Ovary (tissue), 7 donors: ENCODE measurements at regions not wholly inside any gene's neighbourhood (a gene's known extent, or its start where the extent isn't known, plus 50 kb on each side); places are given as distances from the start of the nearest gene placed in this dataset.

Experiments
- DNase-seq, 5 donors: peaks; one replicate each; pipeline ENCODE4 v3.0.0-alpha.2; 2019 to 2020
- H3K27ac ChIP-seq, 2 donors: fragments of 200-600 bp; one replicate each; pipeline versions ENCODE4 v1.5.1 to v1.8.0; 2019 to 2022
- H3K27me3 ChIP-seq: fragments of 200-600 bp; one replicate; pipeline ENCODE4 v1.8.0; 2022
- H3K36me3 ChIP-seq: fragments of 200-600 bp; sonication (generic); one replicate; pipeline ENCODE4 v1.5.1; 2019
- H3K4me1 ChIP-seq: one replicate; pipeline ENCODE4 v1.8.1; 2013; ENCODE audit warnings: mild to moderate bottlenecking, moderate library complexity; ENCODE audit not compliant: insufficient read depth
- H3K4me3 ChIP-seq: fragments of 200-600 bp; sonication (generic); one replicate; pipeline ENCODE4 v1.5.1; 2017
- H3K9me3 ChIP-seq, 2 donors: fragments of 200-600 bp in 1 of 2; sonication (generic) in 1 of 2; one replicate each; pipeline versions ENCODE4 v1.5.1 to v1.8.1; 2013 to 2019; ENCODE audit warnings: mild to moderate bottlenecking in 1 of 2, moderate library complexity in 1 of 2
- CTCF ChIP-seq, 3 donors: fragments of 450-650 bp in 2 of 3; fragments of 200-600 bp in 1 of 3; IDR thresholded peaks; one replicate each; pipeline versions ENCODE4 v1.5.1 to v1.8.0; 2016 to 2022; ENCODE audit warnings: antibody characterized with exemption in 3 of 3, mild to moderate bottlenecking in 1 of 3
- EP300 ChIP-seq: sonication (generic); formaldehyde crosslinking; IDR thresholded peaks from one replicate; pipeline ENCODE4 v1.6.1; 2017; ENCODE audit warnings: antibody characterized with exemption
- POLR2A ChIP-seq: fragments of 450-650 bp; IDR thresholded peaks from one replicate; pipeline ENCODE4 v1.6.1; 2017; ENCODE audit warnings: antibody characterized with exemption, mild to moderate bottlenecking, moderate library complexity
- WGBS, 3 donors: extraction: QIAGEN DNeasy Blood & Tissue Kit in 1 of 3; methylation state at CpG; one replicate each; pipeline versions ENCODE4 v1.1.5 to v1.1.7; 2013 to 2017; 5-methylcytosine and 5-hydroxymethylcytosine counted together
- intact Hi-C, 4 donors: fragments of 100-400 bp; cut with DNase I; formaldehyde crosslinking; loops; one replicate each; pipeline versions ENCODE4 v1.11.0 to v1.15.1; 2022 to 2023
- donor health status: DM: no; HTN: no; CAD: no; lungs with moderate emphysema.
- donor health status: DM: no; HTN: no; CAD: no.
- donor health status: Bipolar disorder and iron deficiency.
- donor health status: DM: no; HTN: no; CAD: no.
- donor health status: DM: yes; HTN: yes; CAD: no.

- Histone ChIP-seq H3K4me1 (no peaks in the 10 kb centered on the region), H3K4me3 (no peak overlapping the region), H3K27ac (no peak overlapping the region), H3K9me3 (no peaks in the 10 kb centered on the region), H3K36me3 (no peaks in the 10 kb centered on the region), H3K27me3 (no peaks in the 10 kb centered on the region)
- DNase-seq: no peak
- TF ChIP-seq EP300 (no peak), POLR2A (no peak), CTCF (IDR thresholded peaks at IDR 0.05) (no peak)
- 46 to 74% (median 61%) methylated on average over 1 of the region's 1 CpG for WGBS, 3 donors
- intact Hi-C loops: no loop called here
These were observed 391.1 kb downstream of the LRIG3 start for GRCh38 chr12:58529114-58529665.

GRCh38 chr12:58529897-58530741 lies 390.2 kb downstream of the LRIG3 start:
- no peak for DNase-seq
- Histone ChIP-seq H3K27ac (no peak overlapping the region), H3K27me3 (no peaks in the 10 kb centered on the region), H3K36me3 (no peaks in the 10 kb centered on the region), H3K4me1 (no peaks in the 10 kb centered on the region), H3K9me3 (no peaks in the 10 kb centered on the region), H3K4me3 (no peak overlapping the region)
- 37 to 50% (median 42%) methylated on average over 6 of the region's 6 CpGs for WGBS, 3 donors
- no peak for TF ChIP-seq EP300
- no peak for TF ChIP-seq POLR2A
- no peak for TF ChIP-seq CTCF (IDR thresholded peaks at IDR 0.05)
- intact Hi-C loops: loop anchor here in 2 of 4 donors (10.0 kb wide), 3 partner anchors 555 to 635 kb away; no protein-coding TSS in a partner anchor

GRCh38 chr12:58530742-58531062 lies 389.6 kb downstream of the LRIG3 start:
- Histone ChIP-seq H3K36me3 (no peaks in the 10 kb centered on the region), H3K4me1 (no peaks in the 10 kb centered on the region), H3K9me3 (no peaks in the 10 kb centered on the region), H3K27me3 (no peaks in the 10 kb centered on the region), H3K27ac (no peak overlapping the region), H3K4me3 (no peak overlapping the region)
- TF ChIP-seq CTCF (IDR thresholded peaks at IDR 0.05) (no peak), POLR2A (no peak), EP300 (no peak)
- no peak for DNase-seq
- WGBS, 3 donors: 80 to 86% (median 83%) methylated on average over 2 of the region's 2 CpGs
- intact Hi-C loops: loop anchor here in 2 of 4 donors (10.0 kb wide), 3 partner anchors 554 to 634 kb away; no protein-coding TSS in a partner anchor

GRCh38 chr12:58532855-58533608 lies 387.3 kb downstream of the LRIG3 start:
- intact Hi-C loops: loop anchor here in 2 of 4 donors (10.0 kb wide), 3 partner anchors 552 to 632 kb away; no protein-coding TSS in a partner anchor

More at GRCh38 chr12:58532855-58533608, 387.3 kb downstream of the LRIG3 start:
- Histone ChIP-seq H3K36me3 (no peaks in the 10 kb centered on the region), H3K27me3 (no peaks in the 10 kb centered on the region), H3K27ac (no peak overlapping the region), H3K9me3 (no peaks in the 10 kb centered on the region), H3K4me3 (no peak overlapping the region), H3K4me1 (no peaks in the 10 kb centered on the region)
- TF ChIP-seq CTCF (IDR thresholded peaks at IDR 0.05) (no peak), EP300 (no peak), POLR2A (no peak)
- no peak for DNase-seq
- 91 to 97% (median 95%) methylated on average over 4 of the region's 4 CpGs for WGBS, 3 donors
